Endothelial cell of umbilical vein (primary cell): ENCODE measurements at regions not wholly inside any gene's neighbourhood (a gene's known extent, or its start where the extent isn't known, plus 50 kb on each side); places are given as distances from the start of the nearest gene placed in this dataset.

Source experiments
- BruUV-seq: library from RNA; stranded (reverse); fragments of 400-500 nt; replicated peaks from 2 replicates; lab custom pipeline; 2021; lab: Mats Ljungman, UMichigan
- CTCF ChIA-PET: fragments of 300-600, 350-600 bp; sonication (Branson Sonifier 250); formaldehyde crosslinking; loops from one replicate; lab custom pipeline; 2021; ENCODE audit warnings: antibody characterized with exemption, inconsistent platforms; lab: Charles Lee
- POLR2A ChIA-PET: fragments of 300-600, 350-600 bp; sonication (Branson Sonifier 250); formaldehyde crosslinking; loops from one replicate; lab custom pipeline; 2021; ENCODE audit warnings: antibody characterized with exemption, inconsistent platforms; lab: Charles Lee
- DNase-seq: peaks from one replicate; pipeline ENCODE4 v3.0.0-alpha.2; 2011; ENCODE audit warnings: low read depth, low spot score
- FAIRE-seq: peaks from 2 replicates; lab custom pipeline; 2011; peaks lifted over from hg19 to GRCh38; lab: Jason Lieb, UNC
- H2AFZ ChIP-seq: 2 replicates; pipeline ENCODE4 v1.6.0; 2012; ENCODE audit warnings: low read depth, low read length, control low read depth, inconsistent platforms
- H3K27ac ChIP-seq: 2 replicates; pipeline ENCODE4 v1.5.1; 2011; ENCODE audit warnings: low read depth, mild to moderate bottlenecking, control low read depth, low read length, moderate library complexity; ENCODE audit not compliant: insufficient read depth
- H3K27me3 ChIP-seq, 2 experiments: 2 replicates each; pipeline versions ENCODE4 v1.6.0 to v1.6.1; 2011; ENCODE audit warnings: low read length in 2 of 2, mixed read lengths in 1 of 2; ENCODE audit not compliant: control insufficient read depth in 2 of 2, insufficient read depth in 2 of 2
- H3K36me3 ChIP-seq, 2 experiments: 2 replicates in 1 of 2; 3 replicates in 1 of 2; pipeline ENCODE4 v1.5.1; 2011; ENCODE audit warnings: low read length in 2 of 2, mild to moderate bottlenecking in 1 of 2, moderate library complexity in 1 of 2; ENCODE audit not compliant: control insufficient read depth in 2 of 2, insufficient read depth in 2 of 2; ENCODE audit errors: extremely low read depth in 1 of 2
- H3K4me1 ChIP-seq: 3 replicates; pipeline ENCODE4 v1.5.1; 2011; ENCODE audit warnings: mild to moderate bottlenecking, low read length; ENCODE audit not compliant: control insufficient read depth, insufficient read depth; ENCODE audit errors: extremely low read depth
- H3K4me2 ChIP-seq: 2 replicates; pipeline ENCODE4 v1.6.1; 2011; ENCODE audit warnings: low read length, control low read depth, mixed read lengths; ENCODE audit not compliant: insufficient read depth
- H3K4me3 ChIP-seq, 3 experiments: fragments of 200-600 bp in 1 of 3; sonication (generic), shearing (Covaris generic) in 1 of 3; replicated peaks in 1 of 3; 2 replicates each; pipeline ENCODE4 v1.5.1; 2011 to 2016; ENCODE audit warnings: control low read depth in 3 of 3, low read length in 3 of 3, mild to moderate bottlenecking in 2 of 3, inconsistent platforms in 1 of 3, low read depth in 1 of 3, moderate library complexity in 1 of 3; ENCODE audit not compliant: insufficient read depth in 1 of 3
- H3K79me2 ChIP-seq: 2 replicates; pipeline ENCODE4 v1.6.0; 2012; ENCODE audit warnings: low read length, inconsistent platforms; ENCODE audit not compliant: control insufficient read depth, insufficient read depth
- H3K9ac ChIP-seq: replicated peaks from 2 replicates; pipeline ENCODE3; 2011; ENCODE audit warnings: low read length, control low read depth; ENCODE audit not compliant: insufficient read depth; ENCODE audit errors: extremely low read depth
- H3K9me1 ChIP-seq: replicated peaks from 3 replicates; pipeline ENCODE4 v1.6.0; 2011; ENCODE audit warnings: mild to moderate bottlenecking, low read length; ENCODE audit not compliant: control insufficient read depth, insufficient read depth; ENCODE audit errors: extremely low read depth
- H3K9me3 ChIP-seq: replicated peaks from 2 replicates; pipeline ENCODE4 v1.5.1; 2012; ENCODE audit warnings: low read length, inconsistent platforms; ENCODE audit not compliant: control insufficient read depth, insufficient read depth
- H4K20me1 ChIP-seq: replicated peaks from 2 replicates; pipeline ENCODE3; 2011; ENCODE audit warnings: mild to moderate bottlenecking, low read length; ENCODE audit not compliant: control insufficient read depth, insufficient read depth; ENCODE audit errors: extremely low read depth
- CTCF ChIP-seq, 2 donors: IDR thresholded peaks; 1 replicate in 1 of 2; 2 replicates in 1 of 2; pipeline ENCODE4 v1.5.1; 2011; ENCODE audit warnings: low read length in 2 of 2, mild to moderate bottlenecking in 2 of 2, moderate library complexity in 2 of 2, control low read depth in 1 of 2, inconsistent platforms in 1 of 2, low read depth in 1 of 2; ENCODE audit not compliant: insufficient read depth in 1 of 2; ENCODE audit errors: extremely low read depth in 1 of 2
- EZH2 ChIP-seq: IDR thresholded peaks from 2 replicates; pipeline ENCODE4 v1.6.1; 2012; ENCODE audit warnings: borderline replicate concordance, low read depth, mild to moderate bottlenecking, moderate library complexity, low read length, inconsistent platforms; ENCODE audit not compliant: severe bottlenecking
- FOS ChIP-seq: IDR thresholded peaks from 2 replicates; pipeline ENCODE4 v1.6.1; 2011; ENCODE audit warnings: mild to moderate bottlenecking, low read length, moderate library complexity, borderline replicate concordance; ENCODE audit not compliant: insufficient read depth
- GATA2 ChIP-seq: IDR thresholded peaks from 2 replicates; pipeline ENCODE4 v1.7.0; 2011; ENCODE audit warnings: low read depth, mild to moderate bottlenecking, moderate library complexity, mixed read lengths, low read length; ENCODE audit not compliant: insufficient read length, insufficient read depth
- JUN ChIP-seq: IDR thresholded peaks from 2 replicates; pipeline ENCODE4 v1.6.1; 2011; ENCODE audit warnings: borderline replicate concordance, low read depth; ENCODE audit not compliant: insufficient read length, insufficient read depth
- MYC ChIP-seq: IDR thresholded peaks from one replicate; pipeline ENCODE4 v1.6.1; 2011; ENCODE audit warnings: mild to moderate bottlenecking, low read depth, low read length
- POLR2A ChIP-seq: IDR thresholded peaks from 2 replicates; pipeline ENCODE4 v1.6.1; 2012; ENCODE audit warnings: low read depth, mild to moderate bottlenecking, control low read depth, low read length
- POLR2AphosphoS5 ChIP-seq: IDR thresholded peaks from 2 replicates; pipeline ENCODE4 v1.6.1; 2012; ENCODE audit warnings: low read depth, mild to moderate bottlenecking, control low read depth, low read length, moderate library complexity; ENCODE audit not compliant: insufficient read depth
- dilution Hi-C: fragments of 300-500 bp; cut with MboI; formaldehyde crosslinking; loops from one replicate; pipeline ENCODE4 v1.15.0; 2019; ENCODE audit warnings: low sequenced_read_pairs; ENCODE audit not compliant: extremely low pct_ligation_motif_present
- intact Hi-C: fragments of 100-400 bp; cut with micrococcal nuclease; formaldehyde crosslinking; loops from one replicate; pipeline ENCODE4 v1.10.0; 2022
- TF ChIP-seq, protein P1 (sequence below): IDR thresholded peaks from 2 replicates; pipeline ENCODE4 v1.6.1; 2011; ENCODE audit not compliant: insufficient read depth, insufficient read length

GRCh38 chr2:22900674-22901073, 484.3 kb upstream of the KLHL29 start:
- dilution Hi-C loops (no loop called here), intact Hi-C loops (no loop called here)
- no peak overlapping the region for H3K9ac ChIP-seq
- H3K27me3 ChIP-seq: no peaks in the 10 kb centered on the region
- no peak overlapping the region for H3K27ac ChIP-seq
- H3K4me3 ChIP-seq: no peak overlapping the region
- DNase-seq (no peak), FAIRE-seq (no peak)
- ChIA-PET POLR2A (no interaction called here), CTCF (no interaction called here)
- TF ChIP-seq CTCF (IDR thresholded peaks at IDR 0.05; ENCODE audit: extremely low read depth in 1 of 2, insufficient read depth in 1 of 2, low read depth in 1 of 2, low read length in 2 of 2): no peak
- TF ChIP-seq EZH2: no peak
- TF ChIP-seq FOS: no peak
- TF ChIP-seq JUN: no peak
- no TSS peak for BruUV-seq
- H3K36me3 ChIP-seq: no peaks in the 10 kb centered on the region
- no peaks in the 10 kb centered on the region for H3K79me2 ChIP-seq
- no peak overlapping the region for H2AFZ ChIP-seq
- H3K9me1 ChIP-seq: no peaks in the 10 kb centered on the region
- peaks cover 2% of the 10 kb centered on the region for H3K9me3 ChIP-seq
- H3K4me2 ChIP-seq: no peak overlapping the region
- no peaks in the 10 kb centered on the region for H3K4me1 ChIP-seq
- H4K20me1 ChIP-seq: no peaks in the 10 kb centered on the region

GRCh38 chr2:22901471-22902179, 483.4 kb upstream of the KLHL29 start:
- H2AFZ ChIP-seq: no peak overlapping the region
- POLR2A ChIA-PET: no interaction called here
- peaks cover 2% of the 10 kb centered on the region for H3K9me3 ChIP-seq
- H3K36me3 ChIP-seq: no peaks in the 10 kb centered on the region
- FAIRE-seq: no peak
- H3K79me2 ChIP-seq: no peaks in the 10 kb centered on the region
- no peak for DNase-seq
- CTCF ChIA-PET: no interaction called here
- no peak overlapping the region for H3K4me2 ChIP-seq
- dilution Hi-C loops (no loop called here), intact Hi-C loops (no loop called here)
- H3K9me1 ChIP-seq: no peaks in the 10 kb centered on the region
- TF ChIP-seq CTCF (IDR thresholded peaks at IDR 0.05; ENCODE audit: extremely low read depth in 1 of 2, insufficient read depth in 1 of 2, low read depth in 1 of 2, low read length in 2 of 2): no peak
- no peak for TF ChIP-seq MYC
- no peak for TF ChIP-seq GATA2
- no peak for TF ChIP-seq JUN
- no peak for TF ChIP-seq POLR2AphosphoS5
- TF ChIP-seq EZH2: no peak
- TF ChIP-seq, protein P1, sequence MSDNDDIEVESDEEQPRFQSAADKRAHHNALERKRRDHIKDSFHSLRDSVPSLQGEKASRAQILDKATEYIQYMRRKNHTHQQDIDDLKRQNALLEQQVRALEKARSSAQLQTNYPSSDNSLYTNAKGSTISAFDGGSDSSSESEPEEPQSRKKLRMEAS: no peak
- TF ChIP-seq POLR2A: no peak
- no peak for TF ChIP-seq FOS
- no TSS peak for BruUV-seq
- H3K4me3 ChIP-seq: no peak overlapping the region
- H3K9ac ChIP-seq: no peak overlapping the region
- no peaks in the 10 kb centered on the region for H3K4me1 ChIP-seq
- no peaks in the 10 kb centered on the region for H4K20me1 ChIP-seq
- no peaks in the 10 kb centered on the region for H3K27me3 ChIP-seq
- H3K27ac ChIP-seq: no peak overlapping the region
